Panc1 (cell line): ENCODE measurements at regions not wholly inside any gene's neighbourhood (a gene's known extent, or its start where the extent isn't known, plus 50 kb on each side); places are given as distances from the start of the nearest gene placed in this dataset.

Experiments used
- ATAC-seq: fragments of 200-7000 bp; cut with Tn5 transposase; 2 replicates; pipeline ENCODE4 v1.9.1; 2020; ENCODE audit warnings: mild to moderate bottlenecking, moderate library complexity
- BruUV-seq: library from RNA; stranded (reverse); fragments of 400-500 nt; replicated peaks from 2 replicates; lab custom pipeline; 2021; lab: Mats Ljungman, UMichigan
- CTCF ChIA-PET: fragments of 300-600 bp; sonication (Branson Sonifier 250); formaldehyde crosslinking; loops from one replicate; lab custom pipeline; 2022; ENCODE audit warnings: antibody characterized with exemption; lab: Charles Lee
- POLR2A ChIA-PET: fragments of 300-600 bp; sonication (Branson Sonifier 250); formaldehyde crosslinking; loops from one replicate; lab custom pipeline; 2022; ENCODE audit warnings: antibody characterized with exemption; lab: Charles Lee
- DNase-seq: peaks from one replicate; pipeline ENCODE4 v3.0.0-alpha.2; 2010; ENCODE audit warnings: low read depth, low spot score
- H3K27ac ChIP-seq: 2 replicates; pipeline ENCODE4 v1.5.1; 2011; ENCODE audit warnings: mild to moderate bottlenecking, low read length, inconsistent platforms
- H3K27me3 ChIP-seq: fragments of 200-500 bp; sonication (Bioruptor generic); 2 replicates; pipeline ENCODE4 v1.6.0; 2014; ENCODE audit warnings: low read length, inconsistent platforms; ENCODE audit not compliant: control insufficient read depth, insufficient read depth
- H3K36me3 ChIP-seq: fragments of 200-500 bp; sonication (Bioruptor generic); 2 replicates; pipeline ENCODE4 v1.5.1; 2014; ENCODE audit warnings: inconsistent platforms, mild to moderate bottlenecking, low read length, moderate library complexity; ENCODE audit not compliant: control insufficient read depth, insufficient read depth
- H3K4me1 ChIP-seq: 2 replicates; pipeline ENCODE4 v1.5.1; 2011; ENCODE audit warnings: inconsistent platforms, mild to moderate bottlenecking, low read length, moderate library complexity; ENCODE audit not compliant: control insufficient read depth, insufficient read depth
- H3K4me3 ChIP-seq, 2 experiments: 2 replicates each; pipeline ENCODE4 v1.5.1; 2011 to 2012; ENCODE audit warnings: low read depth in 2 of 2, low read length in 2 of 2, mild to moderate bottlenecking in 2 of 2, inconsistent platforms in 1 of 2, moderate library complexity in 1 of 2
- H3K9me3 ChIP-seq: fragments of 200-500 bp; sonication (Bioruptor generic); 2 replicates; pipeline ENCODE4 v1.5.1; 2014; ENCODE audit warnings: low read depth, mild to moderate bottlenecking, inconsistent platforms, low read length, moderate library complexity; ENCODE audit not compliant: control insufficient read depth, insufficient read depth
- CTCF ChIP-seq: fragments of 450-650 bp; IDR thresholded peaks from 2 replicates; pipeline ENCODE4 v1.5.1; 2017; ENCODE audit warnings: mild to moderate bottlenecking
- POLR2AphosphoS5 ChIP-seq: IDR thresholded peaks from 2 replicates; pipeline ENCODE4 v1.6.1; 2012; ENCODE audit warnings: mild to moderate bottlenecking, low read depth, low read length, moderate library complexity
- REST ChIP-seq, 2 experiments: IDR thresholded peaks; 2 replicates each; pipeline ENCODE4 v1.6.1; 2011 to 2012; ENCODE audit warnings: low read depth in 2 of 2, control low read depth in 1 of 2, low read length in 1 of 2, mild to moderate bottlenecking in 1 of 2, moderate library complexity in 1 of 2; ENCODE audit not compliant: insufficient read depth in 1 of 2
- SIN3A ChIP-seq: IDR thresholded peaks from 2 replicates; pipeline ENCODE4 v1.6.1; 2012; ENCODE audit warnings: low read depth, mild to moderate bottlenecking, low read length, moderate library complexity, borderline replicate concordance; ENCODE audit not compliant: insufficient read depth
- TCF7L2 ChIP-seq: IDR thresholded peaks from 2 replicates; pipeline ENCODE4 v1.6.1; 2011; ENCODE audit warnings: mild to moderate bottlenecking, low read depth, low read length, inconsistent platforms
- in situ Hi-C: cut with HindIII; loops from 2 replicates; pipeline ENCODE4 v1.10.0; 2016; ENCODE audit warnings: low sequenced_read_pairs, low pct_unique_long_range_greater_than_20kb
- intact Hi-C: fragments of 100-400 bp; cut with micrococcal nuclease; formaldehyde crosslinking; loops from one replicate; pipeline ENCODE4 v1.10.0; 2022; ENCODE audit not compliant: unreplicated experiment

- Histone ChIP-seq H3K4me1 (no peaks in the 10 kb centered on the region), H3K27me3 (no peaks in the 10 kb centered on the region), H3K36me3 (no peaks in the 10 kb centered on the region), H3K4me3 (no peak overlapping the region), H3K27ac (no peak overlapping the region), H3K9me3 (no peaks in the 10 kb centered on the region; the same call in 1 of the 2 replicates)
- no peak for DNase-seq
- intact Hi-C loops (no loop called here), in situ Hi-C loops (no loop called here)
- CTCF ChIA-PET = no interaction called here
- POLR2A ChIA-PET = no interaction called here
- no TSS peak for BruUV-seq
- no peak for ATAC-seq
- TF ChIP-seq SIN3A (no peak), CTCF (no peak), POLR2AphosphoS5 (no peak), TCF7L2 (no peak), REST (IDR thresholded peaks at IDR 0.05; ENCODE audit: insufficient read depth in 1 of 2, low read depth in 2 of 2, low read length in 1 of 2) (no peak)
Observed at GRCh38 chr21:25220169-25220568, 387.1 kb downstream of the MRPL39 start.

GRCh38 chr21:25215698-25216384 is 391.4 kb downstream of the MRPL39 start:
- CTCF ChIA-PET = no interaction called here
- in situ Hi-C loops = no loop called here
- Histone ChIP-seq H3K27ac (no peak overlapping the region), H3K9me3 (no peaks in the 10 kb centered on the region), H3K4me1 (no peaks in the 10 kb centered on the region), H3K27me3 (no peaks in the 10 kb centered on the region), H3K36me3 (no peaks in the 10 kb centered on the region), H3K4me3 (no peak overlapping the region)
- TF ChIP-seq CTCF (no peak), POLR2AphosphoS5 (no peak), TCF7L2 (no peak), REST (IDR thresholded peaks at IDR 0.05; ENCODE audit: insufficient read depth in 1 of 2, low read depth in 2 of 2, low read length in 1 of 2) (no peak), SIN3A (no peak)
- no TSS peak for BruUV-seq
- intact Hi-C loops = no loop called here
- ATAC-seq = no peak
- no peak for DNase-seq
- POLR2A ChIA-PET = no interaction called here
